Astrocyte (in vitro differentiated cells and primary cell): ENCODE measurements at regions not wholly inside any gene's neighbourhood (a gene's known extent, or its start where the extent isn't known, plus 50 kb on each side); places are given as distances from the start of the nearest gene placed in this dataset.

Experiments
- DNase-seq: peaks from one replicate; pipeline ENCODE4 v3.0.0-alpha.2; 2010; ENCODE audit warnings: low read depth
- FAIRE-seq: peaks from 2 replicates; lab custom pipeline; 2011; peaks lifted over from hg19 to GRCh38; lab: Jason Lieb, UNC
- H2AFZ ChIP-seq: 2 replicates; pipeline ENCODE4 v1.6.0; 2012; ENCODE audit warnings: low read depth, low read length, inconsistent platforms
- H3K27ac ChIP-seq: 2 replicates; pipeline ENCODE4 v1.5.1; 2011; ENCODE audit warnings: low read depth, low read length, inconsistent platforms
- H3K27me3 ChIP-seq: 2 replicates; pipeline ENCODE4 v1.6.0; 2011; ENCODE audit warnings: low read length, inconsistent platforms; ENCODE audit not compliant: insufficient read depth
- H3K36me3 ChIP-seq: 2 replicates; pipeline ENCODE4 v1.5.1; 2011; ENCODE audit warnings: low read length, inconsistent platforms; ENCODE audit not compliant: insufficient read depth
- H3K4me1 ChIP-seq: 2 replicates; pipeline ENCODE4 v1.5.1; 2011; ENCODE audit warnings: low read length, inconsistent platforms; ENCODE audit not compliant: insufficient read depth
- H3K4me2 ChIP-seq: 2 replicates; pipeline ENCODE4 v1.6.0; 2012; ENCODE audit warnings: low read length, inconsistent platforms
- H3K4me3 ChIP-seq: 2 replicates; pipeline ENCODE4 v1.5.1; 2011; ENCODE audit warnings: low read depth, mild to moderate bottlenecking, low read length, inconsistent platforms; ENCODE audit not compliant: insufficient read depth
- H3K79me2 ChIP-seq: 2 replicates; pipeline ENCODE4 v1.6.0; 2012; ENCODE audit warnings: mild to moderate bottlenecking, low read length, inconsistent platforms; ENCODE audit not compliant: insufficient read depth
- H3K9ac ChIP-seq: 2 replicates; pipeline ENCODE4 v1.6.0; 2012; ENCODE audit warnings: mild to moderate bottlenecking, low read length, inconsistent platforms
- H3K9me3 ChIP-seq: 2 replicates; pipeline ENCODE4 v1.5.1; 2012; ENCODE audit warnings: low read depth, mild to moderate bottlenecking, low read length, inconsistent platforms; ENCODE audit not compliant: insufficient read depth
- H4K20me1 ChIP-seq: 2 replicates; pipeline ENCODE4 v1.6.0; 2012; ENCODE audit warnings: low read length, inconsistent platforms; ENCODE audit not compliant: insufficient read depth
- H3K27ac Mint-ChIP-seq: one replicate; pipeline ENCODE4 v1.8.0; 2021; ENCODE audit warnings: mild to moderate bottlenecking, mixed read lengths; ENCODE audit not compliant: unreplicated experiment
- H3K27me3 Mint-ChIP-seq: one replicate; pipeline ENCODE4 v1.8.0; 2021; ENCODE audit warnings: low read depth, mixed read lengths; ENCODE audit not compliant: unreplicated experiment
- H3K36me3 Mint-ChIP-seq: one replicate; pipeline ENCODE4 v1.8.0; 2021; ENCODE audit warnings: low read depth, mixed read lengths; ENCODE audit not compliant: unreplicated experiment
- H3K4me1 Mint-ChIP-seq: one replicate; pipeline ENCODE4 v1.8.0; 2021; ENCODE audit warnings: low read depth, mixed read lengths; ENCODE audit not compliant: unreplicated experiment
- H3K4me3 Mint-ChIP-seq: one replicate; pipeline ENCODE4 v1.8.0; 2021; ENCODE audit warnings: mild to moderate bottlenecking, moderate library complexity, mixed read lengths; ENCODE audit not compliant: unreplicated experiment
- H3K9me3 Mint-ChIP-seq: one replicate; pipeline ENCODE4 v1.8.0; 2021; ENCODE audit warnings: mild to moderate bottlenecking, mixed read lengths; ENCODE audit not compliant: unreplicated experiment
- CTCF ChIP-seq: IDR thresholded peaks from 2 replicates; pipeline ENCODE4 v1.5.1; 2011; ENCODE audit warnings: low read depth, mild to moderate bottlenecking, inconsistent platforms, low read length, moderate library complexity; ENCODE audit not compliant: insufficient read depth
- EZH2 ChIP-seq: IDR thresholded peaks from 2 replicates; pipeline ENCODE4 v1.6.1; 2012; ENCODE audit warnings: mild to moderate bottlenecking, low read length, inconsistent platforms; ENCODE audit not compliant: insufficient read depth

GRCh38 chrX:34053931-34054330 is 78.2 kb downstream of the FAM47A start:
- Histone ChIP-seq H3K79me2 (no peaks in the 10 kb centered on the region), H3K4me1 (no peaks in the 10 kb centered on the region), H3K4me2 (no peak overlapping the region), H3K27ac (no peak overlapping the region), H3K9me3 (no peaks in the 10 kb centered on the region), H3K36me3 (no peaks in the 10 kb centered on the region), H3K9ac (no peak overlapping the region), H4K20me1 (no peaks in the 10 kb centered on the region), H3K27me3 (no peaks in the 10 kb centered on the region), H2AFZ (no peak overlapping the region), H3K4me3 (no peak overlapping the region)
- Mint-ChIP-seq H3K4me3 (no peak overlapping the region), H3K9me3 (no peaks in the 10 kb centered on the region), H3K27me3 (no peaks in the 10 kb centered on the region), H3K27ac (no peak overlapping the region), H3K36me3 (no peaks in the 10 kb centered on the region), H3K4me1 (no peaks in the 10 kb centered on the region)
- no peak for TF ChIP-seq EZH2
- no peak for TF ChIP-seq CTCF
- FAIRE-seq (no peak), DNase-seq (no peak)
